ENCODE measurements at regions not wholly inside any gene's neighbourhood (a gene's known extent, or its start where the extent isn't known, plus 50 kb on each side); places are given as distances from the start of the nearest gene placed in this dataset.

DNA sequence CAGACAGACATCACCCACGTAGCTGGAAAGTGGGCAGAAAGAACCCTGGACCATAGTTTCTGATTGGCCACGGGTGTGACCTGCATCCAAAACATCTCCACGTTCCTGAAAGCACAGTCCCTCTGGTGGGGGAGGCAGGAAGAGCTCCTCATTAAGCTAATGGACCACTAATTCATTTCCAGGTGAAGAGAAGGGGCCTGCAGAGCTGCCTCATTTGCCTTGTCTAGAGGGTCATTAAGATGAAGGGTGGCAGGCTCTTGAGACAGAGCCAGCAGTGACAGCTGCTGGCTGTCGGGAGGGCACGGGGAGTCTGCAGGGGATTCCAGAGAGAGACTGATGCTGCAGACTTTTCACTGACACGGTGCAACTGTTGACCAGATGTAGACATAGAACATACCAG, 149.6 kb upstream of the OPCML start:
- H2AK5ac ChIP-seq (ENCODE audit: insufficient read length, low read length): no peak overlapping the region
- H4K5ac ChIP-seq (ENCODE audit: insufficient read length, low read depth, low read length): no peak overlapping the region
- no peak overlapping the region for H3K9ac ChIP-seq (ENCODE audit: extremely low read depth, insufficient read length, low read length)
- Mint-ChIP-seq H3K9me3 (no peaks in the 10 kb centered on the region), H3K27me3 (ENCODE audit: low read depth) (peaks cover 6% of the 10 kb centered on the region; the same call in 1 of the 2 replicates), H3K36me3 (ENCODE audit: insufficient read depth in 1 of 3, low read depth in 3 of 3) (no peaks in the 10 kb centered on the region), H3K4me3 (no peak overlapping the region), H3K27ac (no peak overlapping the region), H3K4me1 (peaks cover 9 to 11% of the 10 kb centered on the region in 2 experiments)
- H3K27me3 ChIP-seq (ENCODE audit: insufficient read depth, low read length): no peaks in the 10 kb centered on the region
- no peaks in the 10 kb centered on the region for H3K23me2 ChIP-seq (ENCODE audit: insufficient read length, low read depth, low read length, poor library complexity, severe bottlenecking)
- no peak overlapping the region for H2AFZ ChIP-seq (ENCODE audit: low read length)
- H2BK12ac ChIP-seq (ENCODE audit: insufficient read length, low read depth, low read length): no peak overlapping the region
- no peak overlapping the region for H2BK20ac ChIP-seq (ENCODE audit: low read depth, low read length, poor library complexity, severe bottlenecking)
- no peak overlapping the region for H3K23ac ChIP-seq (ENCODE audit: insufficient read length, low read depth, low read length)
- no peak overlapping the region for H3K56ac ChIP-seq (ENCODE audit: insufficient read length, low read depth, low read length)
- no peak overlapping the region for H3K18ac ChIP-seq (ENCODE audit: insufficient read length, low read depth, low read length)
- H3K4ac ChIP-seq (ENCODE audit: low read depth, low read length): no peak overlapping the region
- no peaks in the 10 kb centered on the region for H3K9me3 ChIP-seq (ENCODE audit: control insufficient read depth, low read depth, low read length)
- no peak overlapping the region for H2BK5ac ChIP-seq (ENCODE audit: insufficient read length, low read length)
- H3K79me1 ChIP-seq (ENCODE audit: insufficient read depth, low read depth, low read length, poor library complexity, severe bottlenecking): no peaks in the 10 kb centered on the region
- H3K14ac ChIP-seq (ENCODE audit: insufficient read depth, low read length): no peak overlapping the region
- TF ChIP-seq, protein P1, sequence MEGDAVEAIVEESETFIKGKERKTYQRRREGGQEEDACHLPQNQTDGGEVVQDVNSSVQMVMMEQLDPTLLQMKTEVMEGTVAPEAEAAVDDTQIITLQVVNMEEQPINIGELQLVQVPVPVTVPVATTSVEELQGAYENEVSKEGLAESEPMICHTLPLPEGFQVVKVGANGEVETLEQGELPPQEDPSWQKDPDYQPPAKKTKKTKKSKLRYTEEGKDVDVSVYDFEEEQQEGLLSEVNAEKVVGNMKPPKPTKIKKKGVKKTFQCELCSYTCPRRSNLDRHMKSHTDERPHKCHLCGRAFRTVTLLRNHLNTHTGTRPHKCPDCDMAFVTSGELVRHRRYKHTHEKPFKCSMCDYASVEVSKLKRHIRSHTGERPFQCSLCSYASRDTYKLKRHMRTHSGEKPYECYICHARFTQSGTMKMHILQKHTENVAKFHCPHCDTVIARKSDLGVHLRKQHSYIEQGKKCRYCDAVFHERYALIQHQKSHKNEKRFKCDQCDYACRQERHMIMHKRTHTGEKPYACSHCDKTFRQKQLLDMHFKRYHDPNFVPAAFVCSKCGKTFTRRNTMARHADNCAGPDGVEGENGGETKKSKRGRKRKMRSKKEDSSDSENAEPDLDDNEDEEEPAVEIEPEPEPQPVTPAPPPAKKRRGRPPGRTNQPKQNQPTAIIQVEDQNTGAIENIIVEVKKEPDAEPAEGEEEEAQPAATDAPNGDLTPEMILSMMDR (conservative IDR thresholded peaks at IDR 0.05): peak; percentile 66
- H2BK120ac ChIP-seq (ENCODE audit: low read depth, low read length, poor library complexity, severe bottlenecking): no peak overlapping the region
- no peaks in the 10 kb centered on the region for H3K79me2 ChIP-seq (ENCODE audit: insufficient read depth, low read length)
- H3T11ph ChIP-seq (ENCODE audit: low read length): no peak overlapping the region
- no peak overlapping the region for H4K8ac ChIP-seq (replicated peaks; ENCODE audit: insufficient read length, low read depth, low read length)
- no peak overlapping the region for H3K4me2 ChIP-seq (ENCODE audit: insufficient read depth, insufficient read length, low read length)
- peaks cover 2% of the 10 kb centered on the region; the same call in 1 of the 2 replicates for H3K4me1 ChIP-seq (ENCODE audit: insufficient read depth, low read length)
- peak; percentile 49 for DNase-seq
- H4K91ac ChIP-seq (ENCODE audit: insufficient read length, low read depth, low read length): no peak overlapping the region
- no peak overlapping the region for H3K27ac ChIP-seq (ENCODE audit: insufficient read length, low read depth, low read length)
- WGBS (ENCODE audit: extremely low coverage, insufficient read length, low lambda C conversion rate): no CpG with 5 or more reads among the region's 6 CpGs
- no peaks in the 10 kb centered on the region for H4K20me1 ChIP-seq (ENCODE audit: control insufficient read depth, insufficient read depth, insufficient read length)
- no peak overlapping the region for H2BK15ac ChIP-seq (ENCODE audit: low read depth, low read length)

Measured in H9 (cell line).